ENCODE measurements at regions not wholly inside any gene's neighbourhood (a gene's known extent, or its start where the extent isn't known, plus 50 kb on each side); places are given as distances from the start of the nearest gene placed in this dataset.

DNA sequence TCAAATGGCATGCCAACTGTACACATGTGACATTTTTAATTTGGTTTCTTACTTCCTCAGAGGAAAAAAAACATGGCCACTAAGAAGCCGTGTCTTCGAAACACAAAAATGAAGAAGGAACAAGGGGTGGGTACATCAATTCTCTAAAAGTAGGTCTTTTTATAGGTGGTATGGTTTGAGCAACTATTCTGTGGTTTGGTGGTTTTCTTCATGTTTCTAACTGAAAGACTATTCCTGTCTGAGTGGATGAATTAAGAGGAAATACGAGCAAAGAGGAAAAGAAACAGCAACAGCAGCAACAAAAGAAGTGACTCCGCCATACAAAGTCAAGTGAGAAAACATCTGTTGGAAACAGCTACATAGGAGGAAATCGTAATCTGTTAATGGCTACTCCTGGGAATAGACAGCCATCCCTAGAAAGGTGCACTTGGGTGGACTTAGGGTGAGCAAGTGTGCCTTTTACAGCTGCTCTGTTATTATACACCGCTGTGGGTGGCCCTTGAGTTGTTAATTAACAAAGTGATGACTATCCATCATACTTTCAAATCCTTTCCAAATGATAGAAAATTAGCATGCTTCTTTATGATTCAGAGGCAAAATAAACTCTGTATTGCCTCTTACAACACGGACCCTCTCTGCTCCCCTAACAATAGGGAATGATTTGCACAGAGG lies 575.8 kb downstream of the TLE1 start:
- ATAC-seq (no peak), DNase-seq (no peak)
- Histone ChIP-seq H3K4me1 (ENCODE audit: low read depth) (no peaks in the 10 kb centered on the region), H3K9me3 (no peaks in the 10 kb centered on the region), H3K4me3 (no peak overlapping the region), H3K36me3 (ENCODE audit: low read depth) (no peaks in the 10 kb centered on the region)
- TF ChIP-seq, protein P1, sequence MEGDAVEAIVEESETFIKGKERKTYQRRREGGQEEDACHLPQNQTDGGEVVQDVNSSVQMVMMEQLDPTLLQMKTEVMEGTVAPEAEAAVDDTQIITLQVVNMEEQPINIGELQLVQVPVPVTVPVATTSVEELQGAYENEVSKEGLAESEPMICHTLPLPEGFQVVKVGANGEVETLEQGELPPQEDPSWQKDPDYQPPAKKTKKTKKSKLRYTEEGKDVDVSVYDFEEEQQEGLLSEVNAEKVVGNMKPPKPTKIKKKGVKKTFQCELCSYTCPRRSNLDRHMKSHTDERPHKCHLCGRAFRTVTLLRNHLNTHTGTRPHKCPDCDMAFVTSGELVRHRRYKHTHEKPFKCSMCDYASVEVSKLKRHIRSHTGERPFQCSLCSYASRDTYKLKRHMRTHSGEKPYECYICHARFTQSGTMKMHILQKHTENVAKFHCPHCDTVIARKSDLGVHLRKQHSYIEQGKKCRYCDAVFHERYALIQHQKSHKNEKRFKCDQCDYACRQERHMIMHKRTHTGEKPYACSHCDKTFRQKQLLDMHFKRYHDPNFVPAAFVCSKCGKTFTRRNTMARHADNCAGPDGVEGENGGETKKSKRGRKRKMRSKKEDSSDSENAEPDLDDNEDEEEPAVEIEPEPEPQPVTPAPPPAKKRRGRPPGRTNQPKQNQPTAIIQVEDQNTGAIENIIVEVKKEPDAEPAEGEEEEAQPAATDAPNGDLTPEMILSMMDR (IDR thresholded peaks at IDR 0.05), result no peak
- intact Hi-C loops (cut with DNase I, micrococcal nuclease), result no loop called here

DNA sequence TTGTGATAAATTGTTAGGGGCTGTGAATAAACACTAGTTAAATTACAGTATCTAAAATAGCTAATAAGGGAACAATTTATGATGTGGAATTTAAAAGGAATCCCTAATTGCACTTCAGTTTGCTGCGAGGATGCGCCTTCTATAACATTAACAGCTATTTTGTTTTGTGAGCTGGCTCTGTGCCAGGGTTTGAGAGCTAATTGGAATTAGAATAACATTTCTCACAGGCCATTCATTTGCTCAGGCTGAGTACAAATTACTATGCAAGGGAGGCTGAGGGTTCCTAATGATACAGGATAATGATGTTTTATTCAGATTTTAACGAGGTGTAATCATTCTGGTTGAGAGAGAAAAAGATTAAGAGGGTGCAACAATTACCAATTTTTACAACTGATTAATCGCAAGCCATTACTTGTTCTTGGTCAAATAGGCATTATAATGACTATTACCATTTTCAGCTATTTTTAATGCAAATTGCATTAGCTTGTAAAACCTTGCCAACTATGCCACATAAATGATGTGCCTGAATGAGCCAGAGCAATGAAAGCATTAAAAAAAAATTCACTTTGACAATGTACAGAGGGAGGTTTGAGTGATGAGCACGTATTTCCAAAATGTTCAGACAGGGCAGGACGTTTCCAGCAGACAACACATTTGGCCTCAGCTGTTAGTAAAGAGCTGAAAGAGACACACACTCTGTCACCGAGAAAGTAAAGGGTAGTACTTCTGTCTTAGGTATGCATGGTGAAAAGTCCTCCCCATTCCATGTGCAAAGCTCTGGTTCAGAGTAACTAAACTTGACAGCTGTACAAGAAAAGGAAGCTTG lies 576.5 kb downstream of the TLE1 start:
- H3K4me1 ChIP-seq (ENCODE audit: low read depth), result no peaks in the 10 kb centered on the region
- TF ChIP-seq, protein P1 (IDR thresholded peaks at IDR 0.05), result no peak
- no peaks in the 10 kb centered on the region for H3K9me3 ChIP-seq
- H3K4me3 ChIP-seq, result no peak overlapping the region
- intact Hi-C loops (cut with DNase I, micrococcal nuclease), result no loop called here
- H3K36me3 ChIP-seq (ENCODE audit: low read depth), result no peaks in the 10 kb centered on the region
- DNase-seq, result no peak
- ATAC-seq, result no peak

DNA sequence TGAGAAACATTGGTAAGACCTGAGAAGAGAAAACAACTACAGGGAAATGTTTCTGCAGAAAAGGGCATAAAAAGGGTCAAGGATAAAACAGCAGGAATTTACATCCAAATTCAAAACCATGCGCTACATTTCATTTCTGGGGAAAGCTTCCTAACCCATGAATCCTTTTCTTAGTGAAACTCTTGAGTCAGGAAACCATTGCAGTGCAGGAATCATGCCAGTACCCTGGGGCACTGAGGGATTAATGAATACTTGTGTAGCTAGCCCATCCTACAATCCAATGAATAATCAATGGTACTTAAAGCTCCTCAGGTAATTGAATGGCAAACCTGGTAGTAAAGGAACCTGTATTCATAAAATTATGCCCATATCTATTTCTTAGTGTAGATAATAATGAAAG lies 580.5 kb downstream of the TLE1 start:
- no peaks in the 10 kb centered on the region for H3K36me3 ChIP-seq (ENCODE audit: low read depth)
- DNase-seq (no peak), ATAC-seq (no peak)
- TF ChIP-seq, protein P1 (IDR thresholded peaks at IDR 0.05), result no peak
- H3K4me1 ChIP-seq (ENCODE audit: low read depth), result no peaks in the 10 kb centered on the region
- H3K9me3 ChIP-seq, result no peaks in the 10 kb centered on the region
- H3K4me3 ChIP-seq, result no peak overlapping the region
- intact Hi-C loops (cut with DNase I, micrococcal nuclease), result no loop called here

DNA sequence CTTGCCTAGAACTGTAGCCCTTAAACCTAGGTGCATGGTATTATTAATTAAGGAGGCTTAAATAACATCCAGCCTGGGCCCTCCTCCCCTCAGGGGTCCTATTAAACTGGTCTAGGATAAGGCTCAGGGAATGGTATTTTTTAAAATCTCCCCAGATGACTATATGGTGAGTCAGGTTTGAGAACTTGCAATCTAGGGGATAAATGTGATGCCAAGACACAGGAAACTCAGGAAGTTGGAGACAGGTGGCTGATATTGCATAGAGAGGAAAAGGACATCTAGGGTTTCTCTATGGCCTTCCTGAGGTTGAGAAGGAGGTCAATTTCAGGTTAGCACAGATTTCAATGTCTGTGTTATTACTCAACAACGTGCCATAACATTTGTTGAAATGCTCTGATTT lies 581.0 kb downstream of the TLE1 start:
- H3K9me3 ChIP-seq, result no peaks in the 10 kb centered on the region
- no peak overlapping the region for H3K4me3 ChIP-seq
- H3K4me1 ChIP-seq (ENCODE audit: low read depth), result no peaks in the 10 kb centered on the region
- no peaks in the 10 kb centered on the region for H3K36me3 ChIP-seq (ENCODE audit: low read depth)
- TF ChIP-seq, protein P1 (IDR thresholded peaks at IDR 0.05), result no peak
- ATAC-seq (no peak), DNase-seq (no peak)
- intact Hi-C loops (cut with DNase I, micrococcal nuclease), result no loop called here

DNA sequence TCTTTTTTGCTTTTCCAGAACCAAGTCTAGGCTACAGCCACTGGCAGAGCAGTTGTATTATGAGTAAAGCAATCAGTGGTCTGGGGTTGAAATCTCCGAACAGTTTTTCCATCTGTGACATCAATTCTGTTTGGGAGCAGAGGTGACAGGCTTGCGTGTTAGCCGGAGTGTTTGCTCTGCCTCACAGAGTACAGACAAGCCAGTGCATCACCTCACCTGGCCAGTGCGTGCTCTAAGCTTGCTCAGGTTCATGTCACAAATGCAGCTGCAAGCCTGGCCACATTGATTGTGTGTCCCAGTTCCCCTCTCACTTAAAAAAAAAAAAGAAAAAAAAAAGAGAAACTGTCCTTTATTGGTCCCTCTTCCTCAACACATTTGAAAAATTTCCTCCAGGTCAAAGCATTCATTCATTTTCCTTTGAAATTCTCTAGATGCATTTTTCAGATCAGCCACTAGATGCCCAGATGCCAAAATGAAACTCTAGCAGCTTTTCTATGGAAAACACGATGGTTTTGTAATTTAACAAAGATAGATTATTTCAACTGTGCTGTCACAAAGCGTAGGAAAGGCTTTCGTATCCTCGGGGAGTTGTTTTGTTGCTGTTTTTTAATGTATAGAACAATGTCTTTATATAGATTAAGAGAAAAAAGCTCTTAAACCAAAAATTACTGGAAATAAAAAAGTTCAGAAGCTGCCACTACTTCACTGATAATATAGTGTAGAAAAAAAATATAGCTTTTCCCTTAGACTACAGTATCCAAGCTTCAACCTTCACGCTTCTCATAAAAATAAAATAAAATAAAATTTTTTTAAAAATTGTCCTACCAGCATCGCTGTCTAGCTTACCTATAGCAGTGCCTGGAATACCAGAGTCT lies 585.5 kb downstream of the TLE1 start:
- Histone ChIP-seq H3K4me1 (ENCODE audit: low read depth) (no peaks in the 10 kb centered on the region), H3K9me3 (no peaks in the 10 kb centered on the region), H3K36me3 (ENCODE audit: low read depth) (no peaks in the 10 kb centered on the region), H3K4me3 (no peak overlapping the region)
- ATAC-seq, result no peak
- TF ChIP-seq, protein P1 (IDR thresholded peaks at IDR 0.05), result no peak
- intact Hi-C loops (cut with DNase I, micrococcal nuclease), result no loop called here
- DNase-seq, result no peak
